ENCODE measurements at regions not wholly inside any gene's neighbourhood (a gene's known extent, or its start where the extent isn't known, plus 50 kb on each side); places are given as distances from the start of the nearest gene placed in this dataset.

GRCh38 chr15:31265871-31266711 lies 60.5 kb upstream of the KLF13 start:
- Histone ChIP-seq H3K4me2 (ENCODE audit: low read length) (peak overlapping the region; percentile 60), H3K9ac (ENCODE audit: low read length) (peak overlapping the region; percentile 83), H2AFZ (ENCODE audit: low read length) (no peak overlapping the region), H3F3A (ENCODE audit: insufficient read depth, low read length) (0 out of 2 replicates have a peak, but pooled peaks cover 4% of the 10 kb centered on the region), H3K9me2 (ENCODE audit: low read depth, low read length) (no peaks in the 10 kb centered on the region), H3K4me1 (ENCODE audit: insufficient read depth, low read length, severe bottlenecking) (peaks cover 100% of the 10 kb centered on the region), H3K9me3 (ENCODE audit: low read length) (no peaks in the 10 kb centered on the region), H3K27ac (ENCODE audit: low read depth, low read length, poor library complexity, severe bottlenecking) (peak overlapping the region; percentile 100), H3K79me2 (ENCODE audit: insufficient read depth, low read length) (no peaks in the 10 kb centered on the region), H3K27me3 (ENCODE audit: insufficient read depth, low read length) (no peaks in the 10 kb centered on the region), H4K20me1 (ENCODE audit: insufficient read depth, low read length) (no peaks in the 10 kb centered on the region), H3K4me3 (ENCODE audit: low read depth, low read length, poor library complexity, severe bottlenecking) (peak overlapping the region; percentile 24), H3K36me3 (ENCODE audit: insufficient read depth, low read length) (no peaks in the 10 kb centered on the region)
- TF ChIP-seq EZH2 (IDR thresholded peaks at IDR 0.05; ENCODE audit: borderline replicate concordance, low read length) (no peak), CTCF (IDR thresholded peaks at IDR 0.05; ENCODE audit: low read length) (peak; percentile 52)

- Histone ChIP-seq H3K4me1 (ENCODE audit: insufficient read depth, low read length, severe bottlenecking) (peaks cover 100% of the 10 kb centered on the region), H3K27me3 (ENCODE audit: insufficient read depth, low read length) (no peaks in the 10 kb centered on the region), H3K4me2 (ENCODE audit: low read length) (peak overlapping the region; percentile 60), H3K36me3 (ENCODE audit: insufficient read depth, low read length) (no peaks in the 10 kb centered on the region), H3K4me3 (ENCODE audit: low read depth, low read length, poor library complexity, severe bottlenecking) (peak overlapping the region; percentile 24), H3K9me2 (ENCODE audit: low read depth, low read length) (no peaks in the 10 kb centered on the region), H3K9ac (ENCODE audit: low read length) (peak overlapping the region; percentile 83), H3K9me3 (ENCODE audit: low read length) (no peaks in the 10 kb centered on the region), H3F3A (ENCODE audit: insufficient read depth, low read length) (0 out of 2 replicates have a peak, but pooled peaks cover 4% of the 10 kb centered on the region), H3K27ac (ENCODE audit: low read depth, low read length, poor library complexity, severe bottlenecking) (peak overlapping the region; percentile 100), H4K20me1 (ENCODE audit: insufficient read depth, low read length) (no peaks in the 10 kb centered on the region), H2AFZ (ENCODE audit: low read length) (no peak overlapping the region), H3K79me2 (ENCODE audit: insufficient read depth, low read length) (no peaks in the 10 kb centered on the region)
- TF ChIP-seq EZH2 (IDR thresholded peaks at IDR 0.05; ENCODE audit: borderline replicate concordance, low read length) (no peak), CTCF (IDR thresholded peaks at IDR 0.05; ENCODE audit: low read length) (no peak)
These were observed 59.9 kb upstream of the KLF13 start for GRCh38 chr15:31266712-31267111.

- Histone ChIP-seq H3K79me2 (ENCODE audit: insufficient read depth, low read length) (no peaks in the 10 kb centered on the region), H3K9me2 (ENCODE audit: low read depth, low read length) (no peaks in the 10 kb centered on the region), H3K36me3 (ENCODE audit: insufficient read depth, low read length) (no peaks in the 10 kb centered on the region), H2AFZ (ENCODE audit: low read length) (no peak overlapping the region), H3K27ac (ENCODE audit: low read depth, low read length, poor library complexity, severe bottlenecking) (peak overlapping the region; percentile 100), H4K20me1 (ENCODE audit: insufficient read depth, low read length) (no peaks in the 10 kb centered on the region), H3K9ac (ENCODE audit: low read length) (peak overlapping the region; percentile 83), H3F3A (ENCODE audit: insufficient read depth, low read length) (0 out of 2 replicates have a peak, but pooled peaks cover 4% of the 10 kb centered on the region), H3K9me3 (ENCODE audit: low read length) (no peaks in the 10 kb centered on the region), H3K27me3 (ENCODE audit: insufficient read depth, low read length) (no peaks in the 10 kb centered on the region), H3K4me1 (ENCODE audit: insufficient read depth, low read length, severe bottlenecking) (peaks cover 100% of the 10 kb centered on the region), H3K4me3 (ENCODE audit: low read depth, low read length, poor library complexity, severe bottlenecking) (peak overlapping the region; percentile 24), H3K4me2 (ENCODE audit: low read length) (peak overlapping the region; percentile 60)
- no peak for TF ChIP-seq EZH2 (IDR thresholded peaks at IDR 0.05; ENCODE audit: borderline replicate concordance, low read length)
- no peak for TF ChIP-seq CTCF (IDR thresholded peaks at IDR 0.05; ENCODE audit: low read length)
These were observed 59.2 kb upstream of the KLF13 start for GRCh38 chr15:31267161-31268107.

Data from OCI-LY1 (cell line).